ENCODE measurements at regions not wholly inside any gene's neighbourhood (a gene's known extent, or its start where the extent isn't known, plus 50 kb on each side); places are given as distances from the start of the nearest gene placed in this dataset.

DNA sequence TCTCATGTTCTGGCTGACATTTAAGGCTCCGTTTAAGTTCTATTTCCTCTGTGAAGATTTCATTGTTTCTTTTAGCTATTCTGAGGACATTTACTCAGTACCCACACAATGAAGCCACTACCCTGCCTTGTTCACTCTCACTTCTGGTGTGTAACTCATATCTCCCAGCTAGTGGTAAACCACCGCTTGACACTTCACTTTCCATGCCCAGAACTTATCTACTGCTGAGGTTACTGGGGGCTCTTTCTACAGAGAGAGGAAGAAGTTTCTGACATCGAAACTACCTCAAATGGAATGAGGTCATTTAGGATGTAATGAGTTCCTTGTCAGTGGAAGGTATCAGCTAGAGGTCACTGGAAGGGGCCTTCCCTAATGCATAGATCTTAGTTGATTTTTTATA lies 501.5 kb downstream of the DMAC1 start:
- TF ChIP-seq, protein P1, sequence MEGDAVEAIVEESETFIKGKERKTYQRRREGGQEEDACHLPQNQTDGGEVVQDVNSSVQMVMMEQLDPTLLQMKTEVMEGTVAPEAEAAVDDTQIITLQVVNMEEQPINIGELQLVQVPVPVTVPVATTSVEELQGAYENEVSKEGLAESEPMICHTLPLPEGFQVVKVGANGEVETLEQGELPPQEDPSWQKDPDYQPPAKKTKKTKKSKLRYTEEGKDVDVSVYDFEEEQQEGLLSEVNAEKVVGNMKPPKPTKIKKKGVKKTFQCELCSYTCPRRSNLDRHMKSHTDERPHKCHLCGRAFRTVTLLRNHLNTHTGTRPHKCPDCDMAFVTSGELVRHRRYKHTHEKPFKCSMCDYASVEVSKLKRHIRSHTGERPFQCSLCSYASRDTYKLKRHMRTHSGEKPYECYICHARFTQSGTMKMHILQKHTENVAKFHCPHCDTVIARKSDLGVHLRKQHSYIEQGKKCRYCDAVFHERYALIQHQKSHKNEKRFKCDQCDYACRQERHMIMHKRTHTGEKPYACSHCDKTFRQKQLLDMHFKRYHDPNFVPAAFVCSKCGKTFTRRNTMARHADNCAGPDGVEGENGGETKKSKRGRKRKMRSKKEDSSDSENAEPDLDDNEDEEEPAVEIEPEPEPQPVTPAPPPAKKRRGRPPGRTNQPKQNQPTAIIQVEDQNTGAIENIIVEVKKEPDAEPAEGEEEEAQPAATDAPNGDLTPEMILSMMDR (IDR thresholded peaks at IDR 0.05), result no peak
- no peak for TF ChIP-seq POLR2A (IDR thresholded peaks at IDR 0.05)
